Peyer's patch (tissue), 4 donors: ENCODE measurements at regions not wholly inside any gene's neighbourhood (a gene's known extent, or its start where the extent isn't known, plus 50 kb on each side); places are given as distances from the start of the nearest gene placed in this dataset.

Experiments
- POLR2A ChIP-seq, 2 donors: fragments of 450-650 bp; IDR thresholded peaks; one replicate each; pipeline ENCODE4 v1.5.1; 2017; ENCODE audit warnings: antibody characterized with exemption in 2 of 2, mild to moderate bottlenecking in 2 of 2, moderate library complexity in 2 of 2
- TF ChIP-seq, protein P1 (sequence below), 6 experiments: fragments of 450-650 bp in 4 of 6; fragments of 200-600 bp in 2 of 6; sonication (generic) in 1 of 6; IDR thresholded peaks; one replicate each; pipeline ENCODE4 v1.5.1; 2017 to 2019; ENCODE audit warnings: antibody characterized with exemption in 6 of 6, mild to moderate bottlenecking in 3 of 6, moderate library complexity in 1 of 6

DNA sequence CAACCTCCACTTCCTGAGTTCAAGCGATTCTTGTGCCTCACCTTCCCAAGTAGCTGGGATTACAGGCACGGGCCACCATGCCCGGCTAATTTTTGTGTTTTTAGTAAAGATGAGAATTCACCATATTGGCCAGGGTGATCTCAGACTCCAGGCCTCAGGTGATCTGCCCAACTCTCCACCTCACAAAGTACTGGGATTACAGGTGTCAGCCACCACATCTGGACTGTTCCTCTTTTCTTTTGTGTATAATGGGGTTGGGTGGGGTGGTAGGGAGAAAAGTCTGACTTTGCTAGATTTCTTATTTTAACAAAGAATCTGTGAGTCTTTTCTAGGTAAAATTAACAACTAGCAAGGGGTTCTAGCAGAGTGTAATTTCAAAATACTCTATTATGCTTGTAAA is 92.7 kb upstream of the AMN1 start:
- no peak for TF ChIP-seq POLR2A (IDR thresholded peaks at IDR 0.05)
- TF ChIP-seq, protein P1, sequence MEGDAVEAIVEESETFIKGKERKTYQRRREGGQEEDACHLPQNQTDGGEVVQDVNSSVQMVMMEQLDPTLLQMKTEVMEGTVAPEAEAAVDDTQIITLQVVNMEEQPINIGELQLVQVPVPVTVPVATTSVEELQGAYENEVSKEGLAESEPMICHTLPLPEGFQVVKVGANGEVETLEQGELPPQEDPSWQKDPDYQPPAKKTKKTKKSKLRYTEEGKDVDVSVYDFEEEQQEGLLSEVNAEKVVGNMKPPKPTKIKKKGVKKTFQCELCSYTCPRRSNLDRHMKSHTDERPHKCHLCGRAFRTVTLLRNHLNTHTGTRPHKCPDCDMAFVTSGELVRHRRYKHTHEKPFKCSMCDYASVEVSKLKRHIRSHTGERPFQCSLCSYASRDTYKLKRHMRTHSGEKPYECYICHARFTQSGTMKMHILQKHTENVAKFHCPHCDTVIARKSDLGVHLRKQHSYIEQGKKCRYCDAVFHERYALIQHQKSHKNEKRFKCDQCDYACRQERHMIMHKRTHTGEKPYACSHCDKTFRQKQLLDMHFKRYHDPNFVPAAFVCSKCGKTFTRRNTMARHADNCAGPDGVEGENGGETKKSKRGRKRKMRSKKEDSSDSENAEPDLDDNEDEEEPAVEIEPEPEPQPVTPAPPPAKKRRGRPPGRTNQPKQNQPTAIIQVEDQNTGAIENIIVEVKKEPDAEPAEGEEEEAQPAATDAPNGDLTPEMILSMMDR (IDR thresholded peaks at IDR 0.05) = no peak
